GM21526 (cell line): ENCODE measurements at regions not wholly inside any gene's neighbourhood (a gene's known extent, or its start where the extent isn't known, plus 50 kb on each side); places are given as distances from the start of the nearest gene placed in this dataset.
"Not testable (repeated sequence)": the region's sequence is repeated elsewhere in the genome, so short reads cannot be mapped to it uniquely, and the experiment has no call there.

Experiments
- ATAC-seq: cut with Tn5 transposase; IDR thresholded peaks from one replicate; pipeline ENCODE4 v1.9.1; 2021; ENCODE audit warnings: moderate library complexity; ENCODE audit not compliant: unreplicated experiment, low FRiP score

DNA sequence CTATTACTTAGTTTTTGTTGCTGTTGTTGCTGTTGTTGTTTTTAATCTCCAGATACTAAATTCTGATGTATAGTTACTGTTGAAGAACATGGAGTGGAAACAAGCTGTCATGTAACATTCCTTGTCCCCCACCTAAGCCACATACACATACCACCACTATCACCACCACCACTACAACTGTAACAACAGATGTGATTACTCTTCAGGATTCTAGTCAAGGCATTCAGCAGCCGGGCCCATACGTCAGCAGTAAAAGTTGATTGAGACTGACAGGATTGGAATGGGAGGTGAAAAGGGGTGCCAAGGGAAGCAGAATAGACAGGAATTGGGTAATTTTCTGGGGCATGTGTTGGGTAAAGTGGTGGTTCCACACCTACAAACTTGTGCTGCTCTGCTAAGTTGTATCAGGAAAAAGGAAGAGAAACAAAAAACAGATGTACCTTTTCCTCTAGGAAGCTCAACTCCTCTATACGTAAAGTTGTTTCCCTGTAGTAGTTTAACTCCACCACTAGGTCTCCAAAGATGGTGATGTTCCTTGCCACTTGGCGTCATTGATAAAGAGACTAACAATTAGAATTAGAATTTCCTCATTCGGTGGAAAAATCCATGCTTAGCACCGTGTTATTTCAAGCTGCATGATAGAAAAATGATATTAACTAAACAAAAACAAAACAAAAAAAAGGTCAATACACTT is 138.6 kb downstream of the ARRDC3 start:
- no peak for ATAC-seq

GRCh38 chr5:91243852-91244251 is 139.3 kb downstream of the ARRDC3 start:
- no peak for ATAC-seq

GRCh38 chr5:91243286-91243685 is 139.8 kb downstream of the ARRDC3 start:
- ATAC-seq = no peak

- not testable (repeated sequence) for ATAC-seq
Observed at GRCh38 chr5:91241460-91241859, 141.7 kb downstream of the ARRDC3 start.

GRCh38 chr5:91240175-91240574 is 142.9 kb downstream of the ARRDC3 start:
- ATAC-seq = no peak

DNA sequence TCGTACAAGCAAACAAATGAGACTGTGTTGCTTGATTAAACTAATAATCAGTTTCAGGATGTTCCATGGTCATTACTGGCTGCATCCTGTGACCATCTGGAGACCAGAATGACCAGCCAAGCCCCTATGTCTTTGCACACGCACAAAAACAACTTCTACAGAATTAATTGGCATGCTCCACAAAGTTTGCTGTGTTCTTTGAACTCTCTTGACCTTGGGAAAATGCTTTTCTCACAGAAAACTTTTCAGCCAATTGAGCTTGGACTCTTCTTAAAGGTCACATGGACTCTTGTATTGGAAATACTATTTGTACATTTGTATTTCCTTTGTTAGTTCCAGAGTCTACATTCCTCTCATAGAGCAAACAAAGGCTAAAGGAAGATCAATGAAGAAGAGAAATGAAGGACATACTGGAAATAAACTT is 147.8 kb downstream of the ARRDC3 start:
- ATAC-seq = no peak

- ATAC-seq = no peak
Observed at GRCh38 chr5:91232523-91232922, 150.6 kb downstream of the ARRDC3 start.

GRCh38 chr5:91229031-91229727 is 153.9 kb downstream of the ARRDC3 start:
- no peak for ATAC-seq

GRCh38 chr5:91228188-91228587 is 154.9 kb downstream of the ARRDC3 start:
- ATAC-seq = no peak

DNA sequence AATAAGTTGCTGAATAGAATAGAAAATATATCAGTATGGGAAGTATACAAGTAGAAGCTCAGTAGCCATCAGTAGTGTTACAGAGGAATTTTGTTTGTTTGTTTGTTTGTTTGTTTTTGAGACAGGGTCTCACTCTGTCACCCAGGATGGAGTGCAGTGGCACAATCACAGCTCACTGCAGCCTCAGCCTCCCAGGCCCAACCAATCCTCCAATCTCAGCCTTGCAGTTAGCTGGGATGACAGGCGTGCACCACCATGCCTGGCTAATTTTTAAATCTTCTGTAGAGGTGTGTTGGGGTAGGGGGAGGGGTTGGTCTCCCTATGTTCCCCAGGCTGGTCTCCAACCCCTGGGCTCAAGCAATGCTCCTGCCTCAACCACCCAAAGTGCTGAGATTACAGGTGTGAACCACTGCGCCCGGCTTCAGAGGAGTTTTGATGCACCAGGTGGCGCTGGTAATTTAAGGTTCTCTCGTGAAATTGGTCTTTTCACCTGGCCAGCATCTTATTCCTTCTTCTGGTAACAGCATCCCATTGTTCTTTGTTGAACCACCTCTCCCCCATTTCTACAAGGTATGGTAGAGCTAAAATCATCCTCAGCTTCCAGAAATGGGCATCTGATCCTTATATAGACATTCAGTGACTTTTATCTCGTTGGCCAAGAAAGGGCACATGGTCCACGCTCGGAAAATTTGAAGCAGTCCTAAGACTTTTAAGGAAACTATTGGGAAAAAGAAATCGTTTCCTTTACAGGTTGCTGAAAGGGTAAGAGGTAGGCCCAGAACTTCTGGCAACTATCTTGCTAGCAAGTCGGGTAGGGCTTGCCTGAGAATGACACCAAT is 157.1 kb downstream of the ARRDC3 start:
- peak; percentile 82 for ATAC-seq

GRCh38 chr5:91224969-91225368 is 158.1 kb downstream of the ARRDC3 start:
- ATAC-seq = no peak

DNA sequence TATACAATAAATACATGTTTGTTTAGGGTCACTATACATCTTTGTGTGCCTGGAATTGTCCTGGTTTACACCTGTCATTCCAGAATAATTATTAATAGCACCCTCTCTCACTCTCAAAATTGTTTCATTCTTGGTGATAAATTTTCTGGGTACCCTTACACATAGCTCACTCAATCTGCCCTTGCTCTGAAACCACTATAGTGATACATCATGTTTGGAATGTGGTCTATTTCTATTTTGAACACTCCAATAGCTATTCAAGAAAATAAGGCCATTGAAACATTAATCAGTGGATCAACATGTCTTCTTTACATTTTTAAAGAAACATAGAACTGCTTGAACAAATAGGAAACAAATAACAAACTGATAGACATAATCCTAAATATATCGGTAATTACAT is 158.7 kb downstream of the ARRDC3 start:
- no peak for ATAC-seq

GRCh38 chr5:91223886-91224285 is 159.2 kb downstream of the ARRDC3 start:
- ATAC-seq = no peak

DNA sequence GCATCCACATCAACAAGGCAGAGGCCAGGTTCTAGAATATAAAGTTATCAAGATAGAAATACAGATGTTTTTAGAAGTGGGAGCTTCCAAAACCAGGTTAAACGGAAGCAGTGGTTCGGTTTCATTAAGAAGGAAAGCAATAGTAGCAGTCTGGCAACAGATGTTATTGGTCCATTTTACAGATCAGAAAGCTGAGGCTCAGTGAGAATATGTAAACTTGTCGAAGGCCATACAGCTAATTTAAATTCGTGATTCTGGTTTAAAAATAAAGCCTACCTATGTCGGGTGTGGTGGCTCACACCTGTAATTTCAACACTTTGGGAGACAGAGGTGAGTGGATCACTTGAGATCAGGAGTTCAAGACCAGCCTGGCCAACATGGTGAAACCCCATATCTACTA is 160.6 kb downstream of the ARRDC3 start:
- no peak for ATAC-seq

DNA sequence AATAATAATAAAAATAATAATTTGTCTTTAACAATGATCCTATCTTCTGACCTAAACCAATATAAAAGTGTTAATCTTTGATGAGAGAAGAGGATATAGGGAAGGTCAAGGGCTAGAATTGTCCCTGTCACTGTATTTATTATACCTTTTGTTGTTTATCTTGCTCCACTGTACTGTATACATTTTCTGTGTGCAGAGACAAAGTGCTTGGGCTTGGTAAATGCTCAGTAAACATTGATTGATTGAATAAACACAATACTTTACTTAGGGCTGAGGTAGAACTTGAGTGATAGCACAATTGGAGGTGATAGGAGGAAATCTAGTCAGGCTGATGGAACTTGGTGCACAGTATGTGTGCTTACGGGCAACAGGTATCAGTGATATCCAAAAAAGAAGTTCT is 161.2 kb downstream of the ARRDC3 start:
- ATAC-seq = no peak

GRCh38 chr5:91219803-91220371 is 163.2 kb downstream of the ARRDC3 start:
- ATAC-seq = no peak

GRCh38 chr5:91219091-91219802 is 163.9 kb downstream of the ARRDC3 start:
- no peak for ATAC-seq

DNA sequence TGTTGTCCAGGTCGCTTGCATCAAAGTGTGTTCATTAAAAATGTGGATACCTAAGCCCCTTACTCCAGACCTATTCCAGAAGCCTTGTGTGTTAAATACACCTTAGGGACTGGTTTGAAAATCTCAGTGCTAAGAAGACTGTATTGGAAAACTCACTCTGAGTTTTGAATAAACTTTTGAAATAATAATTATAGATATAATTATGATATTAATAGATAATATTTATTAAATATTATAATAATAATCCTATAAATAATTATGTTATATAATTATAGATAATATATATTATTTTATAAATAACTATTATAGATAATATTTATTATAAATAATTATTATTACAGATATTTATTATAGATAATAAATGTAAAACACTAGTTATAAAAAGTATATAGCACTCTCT is 165.3 kb downstream of the ARRDC3 start:
- ATAC-seq = no peak

DNA sequence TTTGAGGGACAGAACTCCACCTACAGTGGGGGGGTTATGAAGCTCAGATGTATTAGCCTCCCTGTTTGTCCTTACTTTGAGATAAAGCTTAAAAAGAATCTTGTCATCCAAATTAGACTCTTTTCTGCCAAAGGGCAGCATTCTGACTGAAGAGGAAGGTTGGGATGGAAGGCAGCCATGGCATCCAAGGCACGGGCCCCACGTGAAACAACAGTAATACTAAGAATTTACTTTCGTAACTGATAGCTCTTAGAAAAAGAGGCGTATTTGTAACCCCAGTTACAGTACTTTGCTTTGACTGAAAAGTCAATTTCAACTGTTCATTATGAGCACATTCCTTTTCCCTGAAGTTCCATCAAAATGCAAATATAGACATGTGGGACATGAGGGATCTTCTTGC is 168.5 kb downstream of the ARRDC3 start:
- ATAC-seq = no peak
